KMS-11 (cell line): ENCODE measurements at regions not wholly inside any gene's neighbourhood (a gene's known extent, or its start where the extent isn't known, plus 50 kb on each side); places are given as distances from the start of the nearest gene placed in this dataset.

ENCODE experiments used
- H2AFZ ChIP-seq: fragments of 200-600 bp; sonication (generic); 2 replicates; pipeline ENCODE4 v1.6.1; 2016; ENCODE audit warnings: antibody characterized with exemption, mixed run types, low read depth
- H3K27ac ChIP-seq: fragments of 200-600 bp; sonication (generic); 2 replicates; pipeline ENCODE4 v1.6.1; 2016; ENCODE audit warnings: mild to moderate bottlenecking, mixed run types
- H3K27me3 ChIP-seq: fragments of 200-600 bp; sonication (generic); 2 replicates; pipeline ENCODE4 v1.6.1; 2017; ENCODE audit warnings: mild to moderate bottlenecking, low read depth, mixed run types, moderate library complexity; ENCODE audit not compliant: insufficient read depth
- H3K36me3 ChIP-seq: fragments of 200-600 bp; sonication (generic); 2 replicates; pipeline ENCODE4 v1.6.1; 2017; ENCODE audit warnings: mild to moderate bottlenecking, mixed run types; ENCODE audit not compliant: insufficient read depth
- H3K4me1 ChIP-seq: fragments of 200-600 bp; sonication (generic); 2 replicates; pipeline ENCODE4 v1.6.1; 2016; ENCODE audit warnings: mild to moderate bottlenecking, low read depth, mixed run types; ENCODE audit not compliant: poor library complexity, severe bottlenecking
- H3K4me2 ChIP-seq: fragments of 200-600 bp; sonication (generic); 2 replicates; pipeline ENCODE4 v1.7.0; 2016; ENCODE audit warnings: mild to moderate bottlenecking, mixed run types
- H3K4me3 ChIP-seq: fragments of 200-600 bp; sonication (generic); IDR thresholded peaks from 2 replicates; pipeline ENCODE4 v1.6.1; 2017; ENCODE audit warnings: low read depth, low read length, mixed read lengths; ENCODE audit not compliant: insufficient read depth
- H3K79me2 ChIP-seq: fragments of 200-600 bp; sonication (generic); 2 replicates; pipeline ENCODE4 v1.6.1; 2016; ENCODE audit warnings: low read depth, mixed run types; ENCODE audit not compliant: insufficient read depth
- H3K9ac ChIP-seq: fragments of 200-600 bp; sonication (generic); 2 replicates; pipeline ENCODE4 v1.6.1; 2016; ENCODE audit warnings: mild to moderate bottlenecking, mixed run types
- H4K20me1 ChIP-seq: fragments of 200-600 bp; sonication (generic); 2 replicates; pipeline ENCODE4 v1.6.1; 2016; ENCODE audit warnings: mild to moderate bottlenecking, mixed run types; ENCODE audit not compliant: insufficient read depth
- CTCF ChIP-seq: fragments of 200-600 bp; sonication (generic); conservative IDR thresholded peaks from 2 replicates; pipeline ENCODE4 v1.6.1; 2017; ENCODE audit warnings: low read depth, mild to moderate bottlenecking, antibody characterized with exemption, low read length, moderate library complexity, mixed read lengths

GRCh38 chr3:77799278-77799677, 759.4 kb downstream of the ROBO2 start:
- TF ChIP-seq CTCF: no peak
- no peak overlapping the region for H3K9ac ChIP-seq
- no peak overlapping the region for H3K4me3 ChIP-seq
- no peaks in the 10 kb centered on the region for H3K36me3 ChIP-seq
- H3K4me1 ChIP-seq: no peaks in the 10 kb centered on the region
- H3K27ac ChIP-seq: no peak overlapping the region
- no peak overlapping the region for H3K4me2 ChIP-seq
- H2AFZ ChIP-seq: no peak overlapping the region
- H4K20me1 ChIP-seq: no peaks in the 10 kb centered on the region
- no peaks in the 10 kb centered on the region for H3K27me3 ChIP-seq
- H3K79me2 ChIP-seq: no peaks in the 10 kb centered on the region

GRCh38 chr3:77800893-77801292, 761.0 kb downstream of the ROBO2 start:
- H3K79me2 ChIP-seq: no peaks in the 10 kb centered on the region
- no peak overlapping the region for H2AFZ ChIP-seq
- H3K4me2 ChIP-seq: no peak overlapping the region
- no peaks in the 10 kb centered on the region for H3K27me3 ChIP-seq
- TF ChIP-seq CTCF: no peak
- no peak overlapping the region for H3K9ac ChIP-seq
- no peak overlapping the region for H3K4me3 ChIP-seq
- H3K36me3 ChIP-seq: no peaks in the 10 kb centered on the region
- no peak overlapping the region for H3K27ac ChIP-seq
- H4K20me1 ChIP-seq: no peaks in the 10 kb centered on the region
- no peaks in the 10 kb centered on the region for H3K4me1 ChIP-seq

GRCh38 chr3:77807312-77807711, 767.4 kb downstream of the ROBO2 start:
- no peak overlapping the region for H3K4me2 ChIP-seq
- no peak overlapping the region for H2AFZ ChIP-seq
- H3K79me2 ChIP-seq: no peaks in the 10 kb centered on the region
- H4K20me1 ChIP-seq: no peaks in the 10 kb centered on the region
- no peak for TF ChIP-seq CTCF
- H3K9ac ChIP-seq: no peak overlapping the region
- H3K27ac ChIP-seq: no peak overlapping the region
- no peaks in the 10 kb centered on the region for H3K27me3 ChIP-seq
- H3K36me3 ChIP-seq: no peaks in the 10 kb centered on the region
- H3K4me3 ChIP-seq: no peak overlapping the region
- H3K4me1 ChIP-seq: no peaks in the 10 kb centered on the region

GRCh38 chr3:77814845-77815244, 774.9 kb downstream of the ROBO2 start:
- Histone ChIP-seq H3K4me3 (no peak overlapping the region), H3K27ac (no peak overlapping the region), H3K4me1 (no peaks in the 10 kb centered on the region), H3K27me3 (no peaks in the 10 kb centered on the region), H3K79me2 (no peaks in the 10 kb centered on the region), H3K36me3 (no peaks in the 10 kb centered on the region), H3K9ac (no peak overlapping the region), H4K20me1 (no peaks in the 10 kb centered on the region), H3K4me2 (no peak overlapping the region), H2AFZ (no peak overlapping the region)
- TF ChIP-seq CTCF: no peak

- Histone ChIP-seq H4K20me1 (no peaks in the 10 kb centered on the region), H3K27ac (no peak overlapping the region)
These were observed 775.6 kb downstream of the ROBO2 start for GRCh38 chr3:77815467-77815866.

More at GRCh38 chr3:77815467-77815866, 775.6 kb downstream of the ROBO2 start:
- TF ChIP-seq CTCF: no peak
- no peaks in the 10 kb centered on the region for H3K36me3 ChIP-seq
- no peaks in the 10 kb centered on the region for H3K79me2 ChIP-seq
- H3K9ac ChIP-seq: no peak overlapping the region
- no peaks in the 10 kb centered on the region for H3K27me3 ChIP-seq
- no peaks in the 10 kb centered on the region for H3K4me1 ChIP-seq
- no peak overlapping the region for H2AFZ ChIP-seq
- no peak overlapping the region for H3K4me2 ChIP-seq
- H3K4me3 ChIP-seq: no peak overlapping the region
